ENCODE measurements at regions not wholly inside any gene's neighbourhood (a gene's known extent, or its start where the extent isn't known, plus 50 kb on each side); places are given as distances from the start of the nearest gene placed in this dataset.
"Not testable (repeated sequence)": the region's sequence is repeated elsewhere in the genome, so short reads cannot be mapped to it uniquely, and the experiment has no call there.

DNA sequence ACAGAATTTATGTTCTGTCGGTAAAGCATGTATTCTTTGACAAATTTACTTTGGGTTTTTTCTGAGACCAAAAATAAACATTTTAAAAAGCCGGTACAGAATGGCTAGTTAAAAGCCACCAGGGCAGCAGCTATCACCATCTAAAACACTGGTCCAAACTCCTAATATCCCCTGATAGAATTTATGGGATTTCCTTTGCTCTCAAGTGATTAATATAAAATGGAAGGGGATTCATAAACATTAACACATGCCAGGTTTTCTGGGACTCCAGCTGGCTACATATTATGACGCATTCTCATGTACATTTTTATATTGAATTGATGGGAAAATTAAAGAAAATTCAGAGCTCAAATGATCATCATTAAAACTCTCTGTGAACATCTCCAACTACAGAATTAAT is 640.8 kb downstream of the C12orf50 start:
- no peak for DNase-seq

DNA sequence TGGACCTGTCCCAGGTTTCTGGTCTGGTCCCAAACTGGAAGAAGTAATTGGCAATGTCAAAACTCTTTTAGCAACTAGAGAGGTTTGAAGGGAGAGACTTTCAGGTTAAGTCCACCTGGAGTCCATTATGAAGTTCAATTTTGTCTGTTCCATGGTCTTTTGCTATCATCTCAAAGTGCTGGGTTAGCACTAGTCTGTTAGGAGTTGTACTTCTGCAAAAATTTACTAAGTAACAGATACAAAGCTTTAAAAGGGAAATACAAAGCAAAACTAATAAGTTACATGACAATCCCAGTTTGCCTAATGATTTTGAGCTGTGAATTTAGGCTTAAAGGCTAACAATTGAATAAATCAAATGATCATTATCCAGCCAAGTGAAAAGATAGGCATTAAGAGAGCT is 643.9 kb downstream of the C12orf50 start:
- DNase-seq = no peak

DNA sequence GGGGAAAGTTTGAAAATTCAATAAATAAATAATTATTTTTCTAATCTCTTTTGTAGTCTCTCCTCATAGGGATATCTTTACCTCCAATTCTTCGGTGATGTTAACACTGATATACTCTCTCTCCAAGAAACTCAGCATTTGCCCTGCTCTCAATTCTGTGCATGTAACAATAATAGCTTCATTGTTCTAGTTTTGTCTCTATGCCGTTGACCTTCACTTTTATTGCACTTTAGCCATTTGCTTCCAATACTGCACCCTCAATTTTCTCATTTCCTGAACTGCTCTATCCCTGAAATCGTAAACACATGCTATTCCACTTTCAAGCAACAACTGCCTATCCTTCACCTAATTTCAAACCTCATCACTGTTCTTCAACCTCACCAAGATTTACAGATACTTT is 645.0 kb downstream of the C12orf50 start:
- no peak for DNase-seq

DNA sequence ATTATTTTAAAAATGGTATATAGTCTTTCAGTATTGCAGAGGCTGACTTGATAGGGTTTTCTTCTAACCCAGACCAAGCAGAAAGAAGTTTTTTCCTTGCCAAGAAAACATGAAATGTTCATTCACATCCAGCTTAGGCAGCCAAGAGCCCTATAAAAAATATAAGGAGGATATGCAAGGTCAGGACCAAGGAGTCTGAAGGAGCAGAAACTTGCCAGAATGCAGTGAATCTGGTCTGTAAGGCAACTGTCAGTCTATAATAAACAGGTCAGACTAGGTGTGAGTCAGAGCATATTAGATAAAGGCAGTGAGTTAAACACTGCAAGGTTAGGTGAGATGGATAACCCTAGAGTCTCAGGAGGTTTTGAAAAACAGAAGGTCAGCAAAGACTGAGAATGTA is 645.5 kb downstream of the C12orf50 start:
- no peak for DNase-seq

DNA sequence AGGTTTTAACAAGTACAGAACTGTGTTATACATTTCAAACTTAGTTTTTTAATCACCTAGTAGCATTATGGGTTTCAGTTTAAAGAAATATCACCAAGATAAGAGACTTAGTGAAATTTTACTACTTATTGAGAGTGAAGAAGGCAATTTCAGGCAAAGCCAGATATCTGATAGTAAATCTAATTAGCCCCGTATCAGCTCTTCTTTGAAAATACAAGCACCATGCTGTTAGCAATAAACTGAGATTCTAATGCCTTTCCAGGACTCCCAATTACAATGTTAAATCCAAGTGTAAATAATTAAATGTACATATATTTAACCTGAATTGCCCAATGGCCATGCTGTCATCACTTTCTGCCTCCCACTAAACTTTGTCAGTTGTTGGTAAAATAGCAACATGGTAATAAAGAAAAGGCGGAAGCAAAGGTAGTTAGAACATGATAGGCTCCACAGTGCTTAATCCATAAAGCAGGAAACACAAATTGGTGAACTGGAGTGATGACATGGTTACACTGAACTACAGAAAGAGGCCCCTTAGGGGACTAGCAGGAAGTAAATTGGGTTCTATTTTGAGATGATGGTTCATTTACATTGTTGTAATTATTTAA is 646.1 kb downstream of the C12orf50 start:
- peak; percentile 15 for DNase-seq

DNA sequence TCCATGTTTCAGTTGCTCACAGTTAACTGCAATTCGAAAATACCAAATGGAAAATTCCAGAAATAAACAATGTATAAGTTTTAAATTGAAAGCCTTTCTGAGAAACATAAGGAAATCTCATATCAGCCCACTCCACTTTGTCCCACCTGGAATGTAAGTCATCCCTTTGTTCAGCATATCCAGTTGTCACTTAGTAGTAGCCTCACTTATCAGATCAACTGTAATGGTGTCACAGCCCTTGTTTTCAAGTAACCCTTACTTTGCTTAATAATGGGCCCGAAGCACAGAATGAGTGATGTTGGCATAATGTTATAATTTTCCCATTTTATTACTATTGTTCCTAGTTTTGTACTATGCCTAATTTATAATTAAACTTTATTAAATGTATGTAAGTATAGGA is 646.8 kb downstream of the C12orf50 start:
- no peak for DNase-seq

DNA sequence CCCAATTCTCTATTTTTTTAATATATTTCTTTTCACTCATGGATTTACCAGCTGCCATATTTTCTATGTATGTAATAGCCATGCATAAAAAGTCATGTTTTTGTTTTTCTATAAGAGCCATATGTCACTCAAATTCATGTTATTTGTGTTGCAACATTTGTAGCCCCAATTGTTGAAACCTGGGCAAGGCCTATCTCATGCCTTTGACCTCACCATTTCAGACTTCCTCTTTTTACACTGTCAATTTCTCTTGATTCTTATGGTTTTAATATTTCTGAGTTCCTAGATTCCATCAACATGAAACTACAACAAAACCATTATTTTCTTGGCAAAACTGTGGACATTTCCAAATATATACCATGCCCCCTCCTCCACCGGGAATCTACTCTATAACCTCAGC is 647.5 kb downstream of the C12orf50 start:
- no peak for DNase-seq

DNA sequence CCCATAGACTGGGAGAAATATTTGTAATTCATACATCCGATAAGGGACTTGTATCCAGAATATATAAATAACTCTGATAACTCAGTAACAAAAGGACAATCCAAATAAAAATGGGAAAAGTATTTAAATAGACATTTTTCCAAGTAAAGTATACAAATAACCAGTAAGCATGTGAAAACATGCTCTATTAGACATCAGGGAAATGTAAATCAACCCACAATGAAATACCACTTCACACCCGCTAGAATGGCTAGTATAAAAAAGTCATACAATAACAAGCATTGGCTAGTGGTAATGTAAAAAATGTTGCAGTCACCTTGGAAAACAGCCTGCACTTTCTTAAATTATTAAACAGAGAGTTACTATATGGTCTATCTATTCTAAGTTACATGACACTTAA is 650.7 kb downstream of the C12orf50 start:
- DNase-seq = no peak

DNA sequence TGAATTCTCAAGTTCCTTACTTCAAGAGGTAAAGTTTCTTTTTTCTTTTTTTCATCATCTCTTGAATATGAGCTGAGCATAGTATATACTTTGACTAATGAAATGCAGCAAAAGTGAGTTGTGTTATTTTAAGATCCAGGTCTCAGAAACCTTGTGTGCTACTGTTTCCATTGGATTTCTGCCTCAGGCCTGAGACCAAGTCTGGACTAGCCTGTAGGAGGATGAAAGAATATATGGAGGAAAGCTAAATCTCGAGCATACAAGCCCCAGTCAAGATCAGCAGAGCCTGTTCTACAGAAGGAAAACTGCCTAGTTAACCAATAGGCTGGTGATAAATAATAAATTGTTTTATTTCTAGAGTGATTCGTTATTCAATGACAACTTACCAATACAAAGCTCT is 652.5 kb downstream of the C12orf50 start:
- no peak for DNase-seq

DNA sequence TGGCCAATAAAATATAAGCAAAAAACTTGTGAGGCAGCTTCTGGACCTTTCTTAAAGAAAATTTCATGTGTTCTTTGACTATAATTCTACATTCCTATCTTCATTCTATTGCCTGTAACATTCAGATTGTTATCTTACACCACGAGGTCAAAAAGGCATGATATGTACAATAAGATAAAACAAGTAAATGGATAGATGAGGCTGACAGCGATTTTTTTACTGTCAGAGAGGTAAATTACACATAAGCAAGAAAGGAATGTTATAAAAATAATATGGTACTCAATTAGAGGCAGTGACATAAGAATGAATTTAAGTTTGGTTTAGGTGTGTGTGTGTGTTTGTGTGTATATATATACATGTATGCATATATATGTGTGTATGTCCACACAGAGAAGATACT is 660.0 kb downstream of the C12orf50 start:
- no peak for DNase-seq

DNA sequence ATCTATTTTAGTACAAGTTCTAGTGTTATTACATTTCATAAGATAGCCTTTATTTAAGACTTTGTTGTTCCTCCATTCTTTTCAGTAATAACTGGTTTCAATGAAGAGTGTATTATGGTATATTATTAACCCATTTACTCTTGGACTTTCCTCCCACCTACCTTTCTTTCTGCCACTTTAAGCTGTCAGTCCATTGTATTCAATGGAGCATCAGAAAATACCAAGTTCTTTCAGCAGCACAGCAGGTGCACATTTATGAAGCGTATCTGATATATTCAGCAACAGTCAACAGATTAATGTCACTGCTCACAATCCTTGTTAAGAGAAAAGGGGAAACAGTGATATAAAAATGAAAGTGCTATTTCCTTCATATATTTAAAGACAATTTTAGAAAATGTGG is 660.9 kb downstream of the C12orf50 start:
- no peak for DNase-seq

DNA sequence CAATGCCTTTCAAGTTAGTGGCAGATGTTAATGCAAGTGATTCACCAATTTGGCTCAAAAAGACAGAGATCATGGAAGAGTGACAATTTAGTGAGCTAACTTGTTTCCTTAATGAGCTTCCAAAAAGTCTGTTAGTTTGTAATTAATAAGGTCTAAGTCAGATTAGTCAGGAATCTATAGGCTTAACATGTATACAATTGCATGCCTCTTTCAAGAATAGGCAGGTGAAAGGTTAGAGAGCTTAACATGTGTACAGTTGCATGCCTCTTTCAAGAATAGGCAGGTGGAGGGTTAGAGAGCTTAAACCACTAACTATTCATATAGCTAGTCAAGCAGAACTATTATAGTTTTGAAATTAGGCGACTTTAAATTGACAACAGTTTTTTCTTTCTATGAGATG is 663.8 kb downstream of the C12orf50 start:
- no peak for DNase-seq

DNA sequence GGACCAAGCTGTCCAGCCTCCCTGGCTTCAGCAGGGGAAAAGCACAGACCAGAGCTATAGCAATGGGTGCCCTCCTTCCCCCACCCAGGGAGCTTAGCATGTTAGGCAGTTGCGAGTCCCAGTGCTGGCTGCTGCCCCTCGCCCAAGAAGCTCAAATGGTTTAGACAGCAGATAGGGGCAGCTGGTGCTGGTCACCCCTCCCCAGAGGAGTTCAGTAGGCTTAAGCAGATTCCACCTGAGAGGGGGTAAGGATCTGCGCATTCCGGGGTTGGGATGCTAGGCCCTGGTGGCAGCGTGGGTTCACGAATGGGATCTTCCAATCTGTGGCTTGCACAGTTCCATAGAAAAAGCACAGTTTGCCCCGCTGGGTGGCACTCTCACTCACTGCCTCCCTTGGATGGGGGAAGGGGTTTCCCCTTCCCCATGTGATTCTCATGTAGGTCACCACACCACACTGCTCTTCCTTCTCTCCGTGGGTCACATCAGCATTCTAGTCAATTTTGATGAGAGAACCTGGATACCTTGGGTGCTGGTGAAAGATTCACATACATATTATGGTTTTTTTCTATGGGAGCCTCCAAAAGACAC is 665.6 kb downstream of the C12orf50 start:
- DNase-seq = no peak

DNA sequence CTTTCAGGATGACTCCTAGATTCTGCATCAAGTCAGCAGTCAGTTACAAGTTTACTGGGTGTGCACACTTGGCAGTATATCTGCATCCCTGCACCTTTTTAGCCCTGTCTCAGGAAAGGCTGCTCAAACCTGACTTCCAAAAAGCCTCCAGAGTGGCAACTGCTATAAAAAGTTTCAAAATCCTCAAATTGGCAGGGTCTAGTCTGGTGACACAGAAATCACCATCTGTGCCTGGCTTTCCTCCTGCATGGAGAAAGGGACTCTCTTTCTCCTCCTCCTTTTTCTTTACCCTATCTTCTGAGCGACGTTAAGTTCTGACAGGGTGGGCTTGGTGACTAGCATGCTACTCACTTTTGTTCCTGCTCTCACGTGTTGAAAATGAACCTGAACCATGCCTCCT is 679.5 kb downstream of the C12orf50 start:
- DNase-seq = no peak

DNA sequence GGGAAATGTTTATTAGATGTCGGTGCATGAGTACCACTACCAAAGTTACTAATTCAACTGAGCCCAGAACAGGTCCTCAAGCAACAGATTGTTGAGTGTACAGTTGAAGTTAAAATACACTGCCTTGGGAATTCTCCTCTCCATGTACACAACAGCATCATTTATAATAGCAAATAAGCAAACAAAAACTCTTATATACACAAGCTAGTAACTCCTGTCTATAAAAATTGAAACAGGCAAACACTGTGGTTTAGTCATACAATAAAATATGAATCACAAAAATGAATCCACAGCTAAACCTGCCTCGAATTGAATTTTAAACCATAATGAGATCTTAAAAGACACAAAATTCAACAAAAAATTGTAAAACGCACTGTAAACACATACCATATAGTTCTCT is 681.1 kb downstream of the C12orf50 start:
- DNase-seq = no peak

DNA sequence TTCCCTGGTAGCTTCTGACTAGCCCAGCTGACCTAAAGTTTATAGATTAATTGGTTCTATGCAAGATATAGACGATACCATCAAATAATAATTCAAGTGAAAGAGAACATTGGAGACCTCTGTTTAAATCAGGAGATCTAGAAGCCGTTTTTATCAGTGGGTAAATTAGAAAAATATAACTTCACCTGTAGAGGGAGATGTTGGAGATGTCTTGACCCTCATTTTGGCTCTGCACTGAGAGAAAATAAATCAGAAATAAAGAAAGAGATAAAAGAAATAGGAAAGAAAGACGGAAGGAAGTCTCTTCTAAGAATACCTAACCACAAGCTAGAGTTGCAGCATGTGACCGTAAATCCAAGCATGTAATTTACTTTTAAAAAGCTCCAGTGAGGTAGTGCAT is 684.5 kb downstream of the C12orf50 start:
- DNase-seq = no peak

DNA sequence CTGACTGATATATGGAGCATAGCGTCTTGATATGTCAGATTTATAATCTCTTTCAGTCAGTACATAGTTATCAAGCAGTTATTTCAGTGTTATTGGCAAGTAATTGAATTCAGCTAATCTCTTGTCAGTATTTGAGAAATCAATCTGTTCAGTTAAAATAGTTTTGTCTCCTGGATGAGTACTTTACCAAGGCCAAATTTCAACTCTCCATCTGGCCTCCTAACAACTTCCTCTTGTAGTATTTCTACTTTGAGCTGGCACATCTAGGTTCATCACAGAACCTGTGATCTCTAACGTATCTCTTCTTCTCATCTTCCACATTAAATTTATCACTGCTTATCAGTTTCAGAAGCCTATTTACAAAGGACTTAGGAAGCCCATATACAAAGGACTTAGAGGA is 690.5 kb downstream of the C12orf50 start:
- DNase-seq = no peak

DNA sequence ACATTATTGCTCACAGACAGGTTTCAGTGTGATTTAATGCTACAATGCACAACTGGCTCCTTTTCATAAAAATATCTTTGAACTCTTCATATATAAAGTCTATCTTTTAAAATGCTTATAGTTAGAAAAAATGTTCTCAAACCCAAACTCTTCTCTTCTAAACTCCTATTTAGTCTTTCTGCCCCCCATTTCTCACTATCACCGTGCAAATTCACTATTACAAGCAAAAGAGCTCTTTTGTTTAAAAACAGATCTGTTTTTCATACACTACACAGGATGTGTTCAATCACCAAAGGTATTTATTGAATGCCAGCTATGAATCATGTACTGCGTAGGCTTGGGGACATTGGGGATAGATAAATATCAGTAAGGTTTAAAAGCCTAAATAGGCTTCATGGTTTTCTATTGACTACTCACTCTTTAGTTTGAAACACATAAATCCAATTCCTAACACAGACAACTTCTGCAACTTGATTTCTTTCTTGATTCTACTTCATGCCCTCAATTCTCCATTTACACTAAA is 692.3 kb downstream of the C12orf50 start:
- no peak for DNase-seq

DNA sequence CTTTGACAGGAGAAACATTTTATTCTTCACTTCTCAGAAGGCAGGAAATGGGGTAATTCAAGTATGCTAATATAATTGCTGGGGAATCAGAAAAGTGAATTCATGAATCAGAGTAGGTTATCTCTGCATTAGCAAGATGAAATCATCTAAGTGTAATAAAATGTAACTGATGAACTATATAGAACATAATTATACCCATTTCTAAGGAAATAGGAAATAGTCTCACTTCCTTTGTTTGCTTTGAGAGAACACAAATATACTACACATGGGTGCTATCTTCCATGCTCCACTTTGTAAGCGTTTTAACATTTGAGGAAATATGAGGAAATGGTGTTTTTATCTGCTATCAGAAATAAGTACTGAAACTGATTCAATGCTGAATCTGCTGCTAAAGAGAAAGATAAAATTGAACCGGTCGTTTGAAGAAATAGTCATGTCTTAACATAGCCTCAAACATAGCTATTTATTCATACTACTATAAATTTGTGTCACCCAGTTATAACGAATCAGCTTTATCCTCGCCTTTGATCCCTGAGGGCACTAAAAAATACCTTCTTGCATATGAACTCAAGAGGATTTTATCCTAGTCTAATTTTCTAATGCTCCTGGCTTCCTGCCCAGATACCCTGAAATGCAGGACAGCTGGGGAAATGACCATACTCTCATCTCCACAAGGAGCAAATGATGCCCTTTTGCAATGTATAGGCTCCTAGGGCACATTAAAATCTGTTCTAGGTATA is 696.0 kb downstream of the C12orf50 start:
- DNase-seq = no peak

DNA sequence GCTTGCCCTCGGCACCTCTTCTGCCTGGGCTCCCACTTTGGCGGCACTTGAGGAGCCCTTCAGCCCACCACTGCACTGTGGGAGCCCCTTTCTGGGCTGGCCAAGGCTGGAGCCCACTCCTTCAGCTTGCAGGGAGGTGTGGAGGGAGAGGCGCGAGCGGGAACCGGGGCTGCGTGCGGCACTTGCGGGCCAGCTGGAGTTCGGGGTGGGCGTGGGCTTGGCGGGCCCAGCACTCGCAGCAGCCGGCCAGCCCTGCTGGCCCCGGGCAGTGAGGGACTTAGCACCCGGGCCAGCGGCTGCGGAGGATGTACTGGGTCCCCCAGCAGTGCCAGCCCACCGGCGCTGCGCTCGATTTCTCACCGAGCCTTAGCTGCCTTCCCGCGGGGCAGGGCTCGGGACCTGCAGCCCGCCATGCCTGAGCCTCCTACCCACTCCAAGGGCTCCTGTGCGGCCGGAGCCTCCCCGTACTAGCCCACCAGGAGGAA is 699.1 kb downstream of the C12orf50 start:
- DNase-seq = not testable (repeated sequence)

DNA sequence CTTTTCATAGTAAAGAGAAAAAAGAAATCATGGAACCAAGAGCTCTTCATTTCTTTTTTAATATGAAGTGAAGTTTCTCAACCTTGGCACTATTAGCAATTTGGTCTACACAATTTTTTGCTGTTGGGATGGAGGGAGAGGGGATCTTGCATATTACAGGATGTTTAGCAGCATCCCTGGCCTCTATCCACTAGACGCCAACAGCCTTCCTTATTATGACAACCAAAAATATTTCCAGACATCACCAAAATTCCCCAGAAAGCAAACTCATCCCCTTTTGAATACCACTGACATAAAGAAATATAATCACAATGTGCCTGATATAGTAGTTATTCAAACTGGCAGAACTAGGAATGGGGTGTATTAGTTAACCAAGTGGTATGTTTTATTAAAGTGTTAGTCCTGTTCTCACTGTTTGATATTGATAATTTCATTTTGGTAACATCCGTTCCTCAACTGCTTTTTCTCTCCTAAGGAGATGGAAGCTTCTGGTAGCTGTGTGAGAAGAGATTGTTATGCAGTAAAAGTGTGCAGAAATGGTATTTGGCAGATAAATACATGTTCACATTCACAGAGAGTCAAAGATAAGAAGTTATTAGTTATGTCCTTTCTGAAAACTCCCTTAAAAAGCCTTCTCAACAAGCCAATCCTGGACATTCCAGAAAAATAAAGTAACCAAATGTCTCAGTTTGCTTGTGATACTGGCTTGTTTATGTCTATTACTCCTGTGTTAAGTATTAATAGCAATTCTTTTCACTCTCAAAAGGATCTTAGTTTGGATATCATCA is 699.9 kb downstream of the C12orf50 start:
- no peak for DNase-seq

DNA sequence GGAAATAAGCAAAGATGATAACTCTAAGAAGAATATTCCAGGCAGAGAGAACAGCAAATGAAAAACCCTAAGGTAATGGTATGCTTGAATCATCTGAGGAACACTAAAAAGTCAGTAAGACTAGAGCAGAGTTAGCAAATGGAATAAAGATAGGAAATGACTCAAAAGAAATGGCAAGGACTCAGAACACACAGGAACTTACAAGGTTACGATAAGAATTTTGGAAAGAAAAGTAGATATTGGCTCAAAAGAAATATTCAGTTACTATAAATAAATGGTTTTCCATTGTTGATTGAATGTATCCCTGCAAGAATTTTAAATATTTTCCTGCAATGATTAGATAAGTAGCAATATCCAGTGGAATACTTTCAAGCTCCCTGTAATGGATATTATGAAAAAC is 705.8 kb downstream of the C12orf50 start:
- DNase-seq = peak; percentile 67

DNA sequence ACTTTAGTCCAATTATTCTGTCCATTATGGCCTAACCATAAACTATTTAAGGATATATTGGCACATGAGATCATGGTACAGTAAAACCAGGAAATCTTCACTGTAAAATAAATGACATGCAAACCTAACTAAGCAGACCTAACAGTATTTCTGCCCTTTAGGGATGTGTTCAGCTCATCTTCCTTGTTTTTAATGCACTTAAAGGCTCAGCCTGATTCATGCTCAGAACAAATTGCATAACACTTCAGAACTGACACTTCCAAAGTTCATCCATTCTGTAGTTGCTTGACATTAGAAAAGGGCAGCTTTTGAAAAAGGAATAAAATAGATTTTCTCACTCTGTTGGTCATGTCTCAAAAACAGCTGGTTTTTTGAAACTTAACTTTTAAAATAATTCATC is 708.5 kb downstream of the C12orf50 start:
- peak; percentile 8 for DNase-seq

Data from fibroblast of skin of right quadriceps (primary cell).